GM12864 (cell line): ENCODE measurements at regions not wholly inside any gene's neighbourhood (a gene's known extent, or its start where the extent isn't known, plus 50 kb on each side); places are given as distances from the start of the nearest gene placed in this dataset.

Experiments
- DNase-seq: peaks from one replicate; pipeline ENCODE4 v3.0.0-alpha.2; 2011; ENCODE audit warnings: low read depth
- H3K4me3 ChIP-seq: 2 replicates; pipeline ENCODE4 v1.5.1; 2011; ENCODE audit warnings: mild to moderate bottlenecking, low read depth, low read length, control low read depth
- CTCF ChIP-seq: IDR thresholded peaks from 2 replicates; pipeline ENCODE4 v1.5.1; 2011; ENCODE audit warnings: low read depth, mild to moderate bottlenecking, moderate library complexity, low read length, control low read depth, inconsistent platforms; ENCODE audit errors: missing control alignments

- no peak for TF ChIP-seq CTCF
- no peak for DNase-seq
- no peak overlapping the region for H3K4me3 ChIP-seq
These were observed 227.0 kb upstream of the ANKRD55 start for GRCh38 chr5:56460195-56460546.

GRCh38 chr5:56459394-56460194 is 226.5 kb upstream of the ANKRD55 start:
- TF ChIP-seq CTCF, result no peak
- H3K4me3 ChIP-seq, result no peak overlapping the region
- DNase-seq, result no peak

- no peak for TF ChIP-seq CTCF
- DNase-seq, result no peak
- H3K4me3 ChIP-seq, result no peak overlapping the region
These were observed 225.0 kb upstream of the ANKRD55 start for GRCh38 chr5:56457887-56458812.

- no peak for DNase-seq
- no peak overlapping the region for H3K4me3 ChIP-seq
- no peak for TF ChIP-seq CTCF
These were observed 222.9 kb upstream of the ANKRD55 start for GRCh38 chr5:56456002-56456401.

GRCh38 chr5:56455417-56455816 is 222.3 kb upstream of the ANKRD55 start:
- DNase-seq, result no peak
- H3K4me3 ChIP-seq, result no peak overlapping the region
- TF ChIP-seq CTCF, result no peak

- no peak overlapping the region for H3K4me3 ChIP-seq
- no peak for DNase-seq
- TF ChIP-seq CTCF, result no peak
These were observed 221.2 kb upstream of the ANKRD55 start for GRCh38 chr5:56454219-56454862.
